CD4-positive, alpha-beta memory T cell (primary cell): ENCODE measurements at regions not wholly inside any gene's neighbourhood (a gene's known extent, or its start where the extent isn't known, plus 50 kb on each side); places are given as distances from the start of the nearest gene placed in this dataset.

Experiments
- CTCF ChIA-PET: fragments of 350-600 bp; sonication (Branson Sonifier 250); formaldehyde crosslinking; loops from one replicate; lab custom pipeline; 2021; ENCODE audit warnings: inconsistent platforms; ENCODE audit not compliant: partially characterized antibody; lab: Charles Lee
- POLR2A ChIA-PET: fragments of 350-600 bp; sonication (Branson Sonifier 250); formaldehyde crosslinking; loops from one replicate; lab custom pipeline; 2021; ENCODE audit not compliant: partially characterized antibody; lab: Charles Lee
- DNase-seq, 5 donors: peaks; one replicate each; pipeline versions ENCODE4 v3.0.0 to v3.0.0-alpha.2; 2020 to 2022; ENCODE audit warnings: mixed read lengths in 1 of 5
- H3K27ac ChIP-seq: one replicate; pipeline ENCODE4 v1.7.0; 2013; ENCODE audit warnings: low read depth, low read length
- H3K27me3 ChIP-seq: 2 replicates; pipeline ENCODE4 v1.7.0; 2013; ENCODE audit warnings: mild to moderate bottlenecking, low read length, moderate library complexity; ENCODE audit not compliant: insufficient read depth
- H3K36me3 ChIP-seq: 2 replicates; pipeline ENCODE4 v1.7.0; 2013; ENCODE audit warnings: mild to moderate bottlenecking, low read length, moderate library complexity; ENCODE audit not compliant: insufficient read depth
- H3K4me1 ChIP-seq: 2 replicates; pipeline ENCODE4 v1.7.0; 2013; ENCODE audit warnings: mild to moderate bottlenecking, low read length, moderate library complexity; ENCODE audit not compliant: insufficient read depth
- H3K4me3 ChIP-seq, 2 donors: one replicate each; pipeline ENCODE4 v1.7.0; 2013; ENCODE audit warnings: low read length in 2 of 2, mild to moderate bottlenecking in 1 of 2
- H3K9me3 ChIP-seq, 2 donors: one replicate each; pipeline ENCODE4 v1.7.0; 2013; ENCODE audit warnings: low read length in 2 of 2, control low read depth in 1 of 2; ENCODE audit not compliant: control insufficient read depth in 1 of 2
- H3K27ac Mint-ChIP-seq, 7 donors: one replicate each; pipeline ENCODE4 v1.8.0; 2020 to 2021; ENCODE audit warnings: mixed read lengths in 7 of 7, mild to moderate bottlenecking in 6 of 7, inconsistent platforms in 3 of 7, moderate library complexity in 3 of 7
- H3K27me3 Mint-ChIP-seq, 2 donors: one replicate each; pipeline ENCODE4 v1.8.0; 2020 to 2021; ENCODE audit warnings: mixed read lengths in 2 of 2
- H3K36me3 Mint-ChIP-seq, 2 donors: one replicate each; pipeline ENCODE4 v1.8.0; 2020 to 2021; ENCODE audit warnings: mixed read lengths in 2 of 2, inconsistent platforms in 1 of 2, mild to moderate bottlenecking in 1 of 2
- H3K4me1 Mint-ChIP-seq, 4 donors: one replicate each; pipeline ENCODE4 v1.8.0; 2020 to 2021; ENCODE audit warnings: mixed read lengths in 4 of 4, mild to moderate bottlenecking in 1 of 4
- H3K4me3 Mint-ChIP-seq, 8 donors: one replicate each; pipeline ENCODE4 v1.8.0; 2020 to 2021; ENCODE audit warnings: mixed read lengths in 8 of 8, mild to moderate bottlenecking in 7 of 8, moderate library complexity in 6 of 8, inconsistent platforms in 3 of 8
- H3K9me3 Mint-ChIP-seq, 8 donors: one replicate each; pipeline ENCODE4 v1.8.0; 2020 to 2021; ENCODE audit warnings: mixed read lengths in 8 of 8, mild to moderate bottlenecking in 5 of 8, inconsistent platforms in 3 of 8, moderate library complexity in 1 of 8
- intact Hi-C: fragments of 100-400 bp; cut with micrococcal nuclease; formaldehyde crosslinking; loops from one replicate; pipeline ENCODE4 v1.15.1; 2023

DNA sequence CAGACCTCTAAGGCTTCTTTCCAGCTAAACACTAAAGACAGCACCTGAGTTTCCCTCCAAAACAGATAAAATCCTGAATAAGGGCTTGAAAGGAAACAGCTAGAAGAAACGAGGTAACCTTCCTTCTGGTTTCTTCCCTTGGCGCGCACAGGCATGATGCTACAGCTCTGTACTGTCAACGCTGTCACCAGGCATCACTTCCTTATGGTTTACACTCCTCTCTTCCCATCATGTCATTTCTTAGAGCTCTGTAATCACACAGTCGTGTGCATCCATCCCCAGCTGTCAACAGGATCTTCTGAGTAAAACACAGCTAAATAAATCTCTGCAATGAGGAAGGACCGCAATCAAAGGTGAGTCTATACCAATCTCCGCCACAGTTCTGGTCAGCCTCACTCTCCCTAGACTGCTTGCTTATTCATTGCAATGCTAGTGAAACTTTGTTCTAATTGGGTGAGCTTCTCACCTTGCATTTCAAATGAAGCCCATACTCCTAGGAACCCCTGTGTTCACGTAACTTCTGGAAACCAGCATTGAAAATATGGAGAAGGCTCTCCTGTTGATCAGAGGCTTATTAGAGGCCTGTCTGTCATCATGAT is 162.6 kb upstream of the DTNBP1 start:
- Histone ChIP-seq H3K9me3 (no peaks in the 10 kb centered on the region), H3K27ac (no peak overlapping the region), H3K27me3 (no peaks in the 10 kb centered on the region), H3K4me3 (no peak overlapping the region), H3K36me3 (no peaks in the 10 kb centered on the region), H3K4me1 (no peaks in the 10 kb centered on the region)
- H3K27ac Mint-ChIP-seq, result no peak overlapping the region
- no peaks in the 10 kb centered on the region for H3K4me1 Mint-ChIP-seq
- peaks cover 11 to 22% of the 10 kb centered on the region in 2 donors for H3K27me3 Mint-ChIP-seq
- H3K4me3 Mint-ChIP-seq, result no peak overlapping the region
- no peaks in the 10 kb centered on the region for H3K36me3 Mint-ChIP-seq
- ChIA-PET CTCF (no interaction called here), POLR2A (no interaction called here)
- no peak for DNase-seq
- no peaks in the 10 kb centered on the region for H3K9me3 Mint-ChIP-seq
- intact Hi-C loops, result no loop called here

DNA sequence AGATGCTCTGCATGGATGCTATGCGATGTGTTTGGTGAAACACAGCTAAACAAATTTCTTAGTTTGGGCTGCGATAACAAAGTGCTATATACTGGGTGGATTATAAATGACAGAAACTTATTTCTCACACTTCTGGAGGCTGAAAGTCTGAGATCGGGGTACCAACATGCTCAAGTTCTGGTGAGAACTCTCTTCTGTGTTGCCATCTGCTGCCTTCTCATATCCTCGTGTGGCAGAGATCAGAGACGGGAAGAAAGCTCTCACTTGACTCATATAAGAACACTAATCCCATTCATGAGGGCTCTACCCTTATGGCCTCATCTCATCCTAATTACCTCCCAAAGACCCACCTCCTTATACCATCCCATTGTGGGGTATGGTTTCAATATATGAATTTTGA is 162.0 kb upstream of the DTNBP1 start:
- Mint-ChIP-seq H3K36me3 (no peaks in the 10 kb centered on the region), H3K27ac (no peak overlapping the region), H3K4me3 (no peak overlapping the region), H3K4me1 (no peaks in the 10 kb centered on the region), H3K9me3 (no peaks in the 10 kb centered on the region), H3K27me3 (peaks cover 13 to 22% of the 10 kb centered on the region in 2 donors)
- DNase-seq, result no peak
- ChIA-PET POLR2A (no interaction called here), CTCF (no interaction called here)
- Histone ChIP-seq H3K27me3 (no peaks in the 10 kb centered on the region), H3K4me3 (no peak overlapping the region), H3K27ac (no peak overlapping the region), H3K36me3 (no peaks in the 10 kb centered on the region), H3K9me3 (no peaks in the 10 kb centered on the region), H3K4me1 (no peaks in the 10 kb centered on the region)
- intact Hi-C loops, result no loop called here

DNA sequence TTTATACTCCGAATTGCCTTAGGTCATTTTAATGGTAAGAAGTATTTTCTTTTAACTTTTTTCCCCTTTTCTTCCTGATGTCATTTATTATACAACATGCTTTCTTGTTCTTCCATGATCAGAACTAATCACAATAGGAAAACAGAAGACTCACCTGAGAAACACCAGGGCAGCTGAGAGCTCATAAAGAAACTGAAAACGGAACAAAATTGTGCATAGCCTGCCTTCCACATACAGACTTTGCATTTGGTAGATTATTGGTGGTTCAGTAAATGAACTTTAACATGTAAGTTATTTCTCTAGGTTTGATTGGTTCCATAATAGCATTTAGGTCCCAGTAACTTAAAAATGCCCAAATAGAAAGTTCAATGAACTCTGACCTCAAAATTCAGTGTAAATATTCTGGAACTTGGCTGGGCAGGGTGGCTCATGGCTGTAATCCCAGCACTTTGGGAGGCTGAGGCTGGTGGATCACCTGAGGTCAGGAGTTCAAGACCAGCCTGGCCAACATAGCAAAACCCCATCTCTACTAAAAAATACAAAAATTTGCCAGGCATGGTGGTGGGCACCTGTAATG is 161.1 kb upstream of the DTNBP1 start:
- Mint-ChIP-seq H3K4me1 (no peaks in the 10 kb centered on the region), H3K9me3 (no peaks in the 10 kb centered on the region), H3K27ac (no peak overlapping the region), H3K27me3 (peaks cover 13 to 27% of the 10 kb centered on the region in 2 donors), H3K4me3 (no peak overlapping the region), H3K36me3 (no peaks in the 10 kb centered on the region)
- no peaks in the 10 kb centered on the region for H3K4me1 ChIP-seq
- DNase-seq, result no peak
- intact Hi-C loops, result no loop called here
- no peak overlapping the region for H3K4me3 ChIP-seq
- H3K27me3 ChIP-seq, result no peaks in the 10 kb centered on the region
- H3K27ac ChIP-seq, result no peak overlapping the region
- ChIA-PET POLR2A (no interaction called here), CTCF (no interaction called here)
- H3K9me3 ChIP-seq, result no peaks in the 10 kb centered on the region
- no peaks in the 10 kb centered on the region for H3K36me3 ChIP-seq

DNA sequence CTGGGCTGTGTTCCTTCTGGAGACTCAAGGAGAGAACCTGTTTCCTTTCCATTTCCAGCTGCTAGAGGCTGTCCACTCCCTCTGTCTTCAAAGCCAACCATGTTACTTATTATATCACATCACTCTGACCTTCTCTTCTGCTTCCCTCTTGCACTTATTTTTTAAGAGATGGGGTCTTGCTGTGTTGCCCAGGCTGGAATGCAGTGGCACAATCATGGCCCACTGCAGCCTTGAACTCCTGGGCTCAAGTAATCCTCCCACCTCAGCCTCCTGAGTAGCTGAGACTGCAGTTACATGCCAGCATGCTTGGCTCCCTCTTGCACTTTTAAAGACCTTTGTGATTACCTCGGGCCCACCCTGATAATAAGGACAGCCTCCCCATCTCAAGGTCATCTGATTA is 160.0 kb upstream of the DTNBP1 start:
- ChIA-PET POLR2A (no interaction called here), CTCF (no interaction called here)
- intact Hi-C loops, result no loop called here
- H3K27me3 ChIP-seq, result no peaks in the 10 kb centered on the region
- Mint-ChIP-seq H3K9me3 (no peaks in the 10 kb centered on the region), H3K4me3 (no peak overlapping the region), H3K36me3 (no peaks in the 10 kb centered on the region), H3K4me1 (no peaks in the 10 kb centered on the region), H3K27ac (no peak overlapping the region), H3K27me3 (peaks cover 13 to 28% of the 10 kb centered on the region in 2 donors)
- no peaks in the 10 kb centered on the region for H3K36me3 ChIP-seq
- H3K9me3 ChIP-seq, result no peaks in the 10 kb centered on the region
- H3K4me1 ChIP-seq, result no peaks in the 10 kb centered on the region
- H3K27ac ChIP-seq, result no peak overlapping the region
- DNase-seq, result no peak
- no peak overlapping the region for H3K4me3 ChIP-seq

DNA sequence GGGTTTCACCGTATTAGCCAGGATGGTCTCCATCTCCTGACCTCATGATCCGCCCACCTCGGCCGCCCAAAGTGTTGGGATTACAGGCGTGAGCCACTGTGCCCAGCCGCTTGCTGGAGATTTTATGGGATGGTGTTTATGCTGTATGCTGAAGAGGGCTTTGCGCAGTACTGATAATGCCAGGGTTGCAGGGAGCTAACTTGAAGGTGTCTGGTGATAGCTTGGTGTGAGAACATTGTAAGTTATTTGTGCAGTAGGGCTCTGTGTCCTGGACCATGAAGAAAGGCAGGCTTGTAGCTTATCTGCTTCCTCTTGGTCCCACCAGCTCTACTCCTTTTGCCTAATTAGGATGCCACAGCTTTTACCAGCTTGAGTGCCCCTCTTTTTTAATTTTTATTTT is 157.0 kb upstream of the DTNBP1 start:
- H3K36me3 Mint-ChIP-seq, result no peaks in the 10 kb centered on the region
- intact Hi-C loops, result no loop called here
- no peak overlapping the region for H3K4me3 ChIP-seq
- ChIA-PET CTCF (no interaction called here), POLR2A (no interaction called here)
- H3K36me3 ChIP-seq, result no peaks in the 10 kb centered on the region
- no peaks in the 10 kb centered on the region for H3K9me3 Mint-ChIP-seq
- no peaks in the 10 kb centered on the region for H3K4me1 ChIP-seq
- H3K4me3 Mint-ChIP-seq, result no peak overlapping the region
- no peak overlapping the region for H3K27ac Mint-ChIP-seq
- DNase-seq, result no peak
- no peaks in the 10 kb centered on the region for H3K9me3 ChIP-seq
- H3K27ac ChIP-seq, result no peak overlapping the region
- no peaks in the 10 kb centered on the region for H3K4me1 Mint-ChIP-seq
- no peaks in the 10 kb centered on the region for H3K27me3 ChIP-seq
- peaks cover 17 to 26% of the 10 kb centered on the region in 2 donors for H3K27me3 Mint-ChIP-seq

DNA sequence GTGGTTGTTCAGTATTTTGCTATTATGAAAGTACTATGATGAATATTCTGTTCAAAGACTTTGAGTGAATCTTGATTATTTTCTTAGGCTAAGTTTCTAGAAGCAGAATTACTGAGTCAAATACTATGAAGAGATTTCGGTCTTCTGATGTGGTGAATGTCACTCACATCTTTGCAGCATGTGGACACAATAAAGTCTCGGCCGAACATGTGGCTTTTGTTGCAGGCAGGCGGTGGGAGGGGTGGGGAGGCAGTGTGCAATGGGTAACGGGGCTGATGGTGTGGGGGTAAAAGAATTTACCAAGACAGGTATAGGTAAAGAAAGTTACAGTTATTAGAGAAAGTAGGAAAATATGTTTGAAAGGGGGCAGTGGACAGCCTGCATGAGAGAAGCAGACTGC is 156.4 kb upstream of the DTNBP1 start:
- CTCF ChIA-PET, result no interaction called here
- H3K4me3 Mint-ChIP-seq, result no peak overlapping the region
- no peak overlapping the region for H3K4me3 ChIP-seq

DNA sequence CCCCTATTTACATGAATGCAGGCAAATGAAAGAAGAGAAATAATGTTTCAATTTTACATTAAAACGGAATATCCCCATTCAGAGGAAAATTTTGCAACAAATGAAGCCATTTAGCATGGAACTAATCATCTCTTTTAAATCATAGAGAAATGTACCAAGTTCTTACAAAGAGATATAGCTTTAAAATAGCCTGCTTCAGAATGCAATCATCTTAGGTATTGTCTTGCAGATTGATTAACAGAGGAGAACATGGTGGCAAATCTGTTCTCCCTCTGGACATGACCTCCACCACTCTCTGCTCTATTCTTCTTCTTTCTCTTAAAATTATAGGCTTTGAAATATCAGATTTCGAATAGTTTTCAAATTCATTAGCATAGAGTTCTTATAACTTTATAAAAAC is 155.7 kb upstream of the DTNBP1 start:
- peaks cover 0 to 1% (median 0%) of the 10 kb centered on the region in 4 donors for H3K4me1 Mint-ChIP-seq
- no peak overlapping the region for H3K4me3 Mint-ChIP-seq
- no peak overlapping the region for H3K27ac Mint-ChIP-seq
- Histone ChIP-seq H3K4me3 (no peak overlapping the region), H3K9me3 (no peaks in the 10 kb centered on the region), H3K27ac (no peak overlapping the region), H3K36me3 (no peaks in the 10 kb centered on the region), H3K4me1 (no peaks in the 10 kb centered on the region), H3K27me3 (no peaks in the 10 kb centered on the region)
- H3K36me3 Mint-ChIP-seq, result no peaks in the 10 kb centered on the region
- H3K9me3 Mint-ChIP-seq, result no peaks in the 10 kb centered on the region
- DNase-seq, result no peak
- intact Hi-C loops, result no loop called here
- ChIA-PET POLR2A (no interaction called here), CTCF (interaction anchor here (1.1 to 1.3 kb wide), 2 partner anchors 15 to 310 kb away, joined by 3 read pairs; partner anchors contain the start of gene MYLIP)
- peaks cover 14 to 25% of the 10 kb centered on the region in 2 donors for H3K27me3 Mint-ChIP-seq

More for the DNA sequence above, 156.4 kb upstream of the DTNBP1 start:
- H3K27me3 Mint-ChIP-seq, result peaks cover 18 to 23% of the 10 kb centered on the region in 2 donors
- POLR2A ChIA-PET, result no interaction called here
- H3K9me3 ChIP-seq, result no peaks in the 10 kb centered on the region
- H3K36me3 Mint-ChIP-seq, result no peaks in the 10 kb centered on the region
- H3K27ac Mint-ChIP-seq, result no peak overlapping the region
- no peaks in the 10 kb centered on the region for H3K4me1 Mint-ChIP-seq
- H3K9me3 Mint-ChIP-seq, result no peaks in the 10 kb centered on the region
- no peak overlapping the region for H3K27ac ChIP-seq
- no peak for DNase-seq
- no peaks in the 10 kb centered on the region for H3K4me1 ChIP-seq
- H3K27me3 ChIP-seq, result no peaks in the 10 kb centered on the region
- no peaks in the 10 kb centered on the region for H3K36me3 ChIP-seq
- intact Hi-C loops, result no loop called here
